ENCODE measurements at regions not wholly inside any gene's neighbourhood (a gene's known extent, or its start where the extent isn't known, plus 50 kb on each side); places are given as distances from the start of the nearest gene placed in this dataset.

GRCh38 chr13:50438351-50438750 lies 405.1 kb downstream of the DLEU7 start:
- no peak overlapping the region for H3K4me3 ChIP-seq (ENCODE audit: control insufficient read depth, low read depth, low read length)
- no peak for TF ChIP-seq CTCF (IDR thresholded peaks at IDR 0.05; ENCODE audit: control insufficient read depth, insufficient read depth, low read depth, low read length, missing control alignments)
- DNase-seq (ENCODE audit: low read depth) = no peak

- TF ChIP-seq CTCF (IDR thresholded peaks at IDR 0.05; ENCODE audit: control insufficient read depth, insufficient read depth, low read depth, low read length, missing control alignments) = no peak
- no peak overlapping the region for H3K4me3 ChIP-seq (ENCODE audit: control insufficient read depth, low read depth, low read length)
- DNase-seq (ENCODE audit: low read depth) = no peak
Measured at GRCh38 chr13:50441130-50441529, 402.4 kb downstream of the DLEU7 start.

- no peak overlapping the region for H3K4me3 ChIP-seq (ENCODE audit: control insufficient read depth, low read depth, low read length)
- no peak for DNase-seq (ENCODE audit: low read depth)
- no peak for TF ChIP-seq CTCF (IDR thresholded peaks at IDR 0.05; ENCODE audit: control insufficient read depth, insufficient read depth, low read depth, low read length, missing control alignments)
Measured at GRCh38 chr13:50444726-50445125, 398.8 kb downstream of the DLEU7 start.

GRCh38 chr13:50446611-50447010 lies 396.9 kb downstream of the DLEU7 start:
- H3K4me3 ChIP-seq (ENCODE audit: control insufficient read depth, low read depth, low read length) = no peak overlapping the region
- no peak for DNase-seq (ENCODE audit: low read depth)
- no peak for TF ChIP-seq CTCF (IDR thresholded peaks at IDR 0.05; ENCODE audit: control insufficient read depth, insufficient read depth, low read depth, low read length, missing control alignments)

GRCh38 chr13:50448535-50448998 lies 394.9 kb downstream of the DLEU7 start:
- no peak for DNase-seq (ENCODE audit: low read depth)

GRCh38 chr13:50449465-50449864 lies 394.0 kb downstream of the DLEU7 start:
- H3K4me3 ChIP-seq (ENCODE audit: control insufficient read depth, low read depth, low read length) = no peak overlapping the region
- no peak for TF ChIP-seq CTCF (IDR thresholded peaks at IDR 0.05; ENCODE audit: control insufficient read depth, insufficient read depth, low read depth, low read length, missing control alignments)
- no peak for DNase-seq (ENCODE audit: low read depth)

More at GRCh38 chr13:50448535-50448998, 394.9 kb downstream of the DLEU7 start:
- no peak for TF ChIP-seq CTCF (IDR thresholded peaks at IDR 0.05; ENCODE audit: control insufficient read depth, insufficient read depth, low read depth, low read length, missing control alignments)
- no peak overlapping the region for H3K4me3 ChIP-seq (ENCODE audit: control insufficient read depth, low read depth, low read length)

GRCh38 chr13:50450279-50450678 lies 393.2 kb downstream of the DLEU7 start:
- no peak overlapping the region for H3K4me3 ChIP-seq (ENCODE audit: control insufficient read depth, low read depth, low read length)
- DNase-seq (ENCODE audit: low read depth) = no peak
- no peak for TF ChIP-seq CTCF (IDR thresholded peaks at IDR 0.05; ENCODE audit: control insufficient read depth, insufficient read depth, low read depth, low read length, missing control alignments)

Data from AG09309 (cell line).